Neuronal stem cell (in vitro differentiated cells): ENCODE measurements at regions not wholly inside any gene's neighbourhood (a gene's known extent, or its start where the extent isn't known, plus 50 kb on each side); places are given as distances from the start of the nearest gene placed in this dataset.

Experiments used
- DNase-seq: peaks from one replicate; pipeline ENCODE4 v3.0.0-alpha.2; 2013; ENCODE audit warnings: low spot score
- H2AFZ ChIP-seq: one replicate; pipeline ENCODE4 v1.6.1; 2013; ENCODE audit warnings: mild to moderate bottlenecking, low read length, inconsistent platforms
- H2AK5ac ChIP-seq: 2 replicates; pipeline ENCODE4 v1.6.1; 2013; ENCODE audit warnings: low read depth, mild to moderate bottlenecking, inconsistent platforms, low read length, moderate library complexity, mixed read lengths
- H2BK120ac ChIP-seq: 2 replicates; pipeline ENCODE4 v1.6.1; 2013; ENCODE audit warnings: low read depth, mild to moderate bottlenecking, inconsistent platforms, low read length, moderate library complexity, mixed read lengths
- H2BK12ac ChIP-seq: one replicate; pipeline ENCODE4 v1.6.1; 2013; ENCODE audit warnings: low read length, inconsistent platforms
- H2BK15ac ChIP-seq: 2 replicates; pipeline ENCODE4 v1.6.1; 2013; ENCODE audit warnings: mild to moderate bottlenecking, low read length, inconsistent platforms, mixed read lengths
- H2BK5ac ChIP-seq: one replicate; pipeline ENCODE4 v1.6.1; 2013; ENCODE audit warnings: inconsistent platforms, mild to moderate bottlenecking, low read length, moderate library complexity
- H3K14ac ChIP-seq: one replicate; pipeline ENCODE4 v1.6.1; 2013; ENCODE audit warnings: low read length, inconsistent platforms
- H3K18ac ChIP-seq: 2 replicates; pipeline ENCODE4 v1.6.1; 2013; ENCODE audit warnings: low read length, inconsistent platforms
- H3K23ac ChIP-seq: 2 replicates; pipeline ENCODE4 v1.6.1; 2013; ENCODE audit warnings: low read depth, mild to moderate bottlenecking, mixed read lengths, low read length, inconsistent platforms; ENCODE audit not compliant: poor library complexity
- H3K27ac ChIP-seq: replicated peaks from 3 replicates; pipeline ENCODE4 v1.5.1; 2013; ENCODE audit warnings: low read length, inconsistent platforms
- H3K27me3 ChIP-seq, 3 experiments: 2 replicates each; pipeline ENCODE4 v1.6.1; 2013; ENCODE audit warnings: low read length in 3 of 3, mild to moderate bottlenecking in 2 of 3, inconsistent platforms in 1 of 3, low read depth in 1 of 3, mixed read lengths in 1 of 3, moderate library complexity in 1 of 3; ENCODE audit not compliant: control insufficient read depth in 3 of 3, insufficient read depth in 3 of 3
- H3K36me3 ChIP-seq, 2 donors: replicated peaks in 1 of 2; 2 replicates each; pipeline ENCODE4 v1.6.1; 2013; ENCODE audit warnings: low read length in 2 of 2; ENCODE audit not compliant: control insufficient read depth in 2 of 2, insufficient read depth in 2 of 2
- H3K4ac ChIP-seq: 2 replicates; pipeline ENCODE4 v1.6.1; 2013; ENCODE audit warnings: inconsistent platforms, mild to moderate bottlenecking, low read length, moderate library complexity
- H3K4me1 ChIP-seq, 2 donors: 1 replicate in 1 of 2; 2 replicates in 1 of 2; pipeline ENCODE4 v1.6.1; 2013; ENCODE audit warnings: low read length in 2 of 2, low read depth in 1 of 2; ENCODE audit not compliant: control insufficient read depth in 2 of 2, insufficient read depth in 1 of 2
- H3K4me2 ChIP-seq: one replicate; pipeline ENCODE4 v1.6.1; 2013; ENCODE audit warnings: mild to moderate bottlenecking, low read length, inconsistent platforms; ENCODE audit not compliant: insufficient read depth, poor library complexity, severe bottlenecking
- H3K4me3 ChIP-seq, 2 donors: 2 replicates each; pipeline ENCODE4 v1.5.1; 2013; ENCODE audit warnings: low read length in 2 of 2, mild to moderate bottlenecking in 2 of 2, inconsistent platforms in 1 of 2, moderate library complexity in 1 of 2
- H3K79me1 ChIP-seq: one replicate; pipeline ENCODE4 v1.6.1; 2013; ENCODE audit warnings: low read depth, mild to moderate bottlenecking, inconsistent platforms, low read length, moderate library complexity
- H3K9ac ChIP-seq: one replicate; pipeline ENCODE4 v1.6.1; 2013; ENCODE audit warnings: mild to moderate bottlenecking, low read depth, low read length, inconsistent platforms; ENCODE audit not compliant: poor library complexity
- H3K9me3 ChIP-seq, 2 donors: replicated peaks in 1 of 2; 2 replicates each; pipeline versions ENCODE3 to v1.6.1; 2013; ENCODE audit warnings: low read length in 2 of 2, mild to moderate bottlenecking in 2 of 2, inconsistent platforms in 1 of 2, low read depth in 1 of 2, mixed read lengths in 1 of 2, moderate library complexity in 1 of 2; ENCODE audit not compliant: control insufficient read depth in 2 of 2, insufficient read depth in 1 of 2
- H4K8ac ChIP-seq: one replicate; pipeline ENCODE4 v1.6.1; 2013; ENCODE audit warnings: low read depth, mild to moderate bottlenecking, inconsistent platforms, low read length, moderate library complexity
- H4K91ac ChIP-seq: one replicate; pipeline ENCODE4 v1.6.1; 2013; ENCODE audit warnings: low read length, low read depth, mild to moderate bottlenecking, inconsistent platforms; ENCODE audit not compliant: poor library complexity
- WGBS, 2 donors: extraction: QIAGEN DNeasy Blood & Tissue Kit; methylation state at CpG; one replicate each; pipeline ENCODE4 v1.1.7; 2013; ENCODE audit warnings: missing lambda C conversion rate in 2 of 2, mixed read lengths in 1 of 2; ENCODE audit not compliant: insufficient read length in 2 of 2, insufficient replicate concordance in 1 of 2; ENCODE audit errors: extremely low coverage in 2 of 2; 5-methylcytosine and 5-hydroxymethylcytosine counted together

- no peak overlapping the region for H3K4me2 ChIP-seq
- H3K27ac ChIP-seq: no peak overlapping the region
- H2BK12ac ChIP-seq: no peak overlapping the region
- no peak overlapping the region for H3K4me3 ChIP-seq
- H2BK15ac ChIP-seq: no peak overlapping the region
- H3K14ac ChIP-seq: no peak overlapping the region
- no peak overlapping the region for H3K23ac ChIP-seq
- H3K18ac ChIP-seq: no peak overlapping the region
- H3K79me1 ChIP-seq: no peaks in the 10 kb centered on the region
- no peaks in the 10 kb centered on the region for H3K36me3 ChIP-seq
- no peak overlapping the region for H4K91ac ChIP-seq
- H3K27me3 ChIP-seq: no peaks in the 10 kb centered on the region
- H4K8ac ChIP-seq: no peak overlapping the region
- no peak overlapping the region for H3K9ac ChIP-seq
- H2BK120ac ChIP-seq: no peak overlapping the region
- H3K9me3 ChIP-seq: no peaks in the 10 kb centered on the region
- H3K4ac ChIP-seq: no peak overlapping the region
- no peak overlapping the region for H2BK5ac ChIP-seq
- H3K4me1 ChIP-seq: peaks cover 2 to 15% of the 10 kb centered on the region in 2 donors
- H2AFZ ChIP-seq: no peak overlapping the region
- no peak for DNase-seq
- no peak overlapping the region for H2AK5ac ChIP-seq
These were observed 66.8 kb upstream of the ATXN3L start for GRCh38 chrX:13386636-13387035.

- H3K14ac ChIP-seq: no peak overlapping the region
- no peaks in the 10 kb centered on the region for H3K79me1 ChIP-seq
- no peak overlapping the region for H3K4me2 ChIP-seq
- H3K4ac ChIP-seq: no peak overlapping the region
- no peak overlapping the region for H2AK5ac ChIP-seq
- H2BK5ac ChIP-seq: no peak overlapping the region
- H3K4me3 ChIP-seq: no peak overlapping the region
- H3K18ac ChIP-seq: no peak overlapping the region
- no CpG with 5 or more reads among the region's 3 CpGs for WGBS, 2 donors
- H3K9me3 ChIP-seq: no peaks in the 10 kb centered on the region
- H4K91ac ChIP-seq: no peak overlapping the region
- no peak overlapping the region for H2AFZ ChIP-seq
- no peaks in the 10 kb centered on the region for H3K27me3 ChIP-seq
- H2BK12ac ChIP-seq: no peak overlapping the region
- H3K36me3 ChIP-seq: no peaks in the 10 kb centered on the region
- no peak overlapping the region for H2BK120ac ChIP-seq
- no peak overlapping the region for H3K9ac ChIP-seq
- H3K27ac ChIP-seq: no peak overlapping the region
- H2BK15ac ChIP-seq: no peak overlapping the region
- H4K8ac ChIP-seq: no peak overlapping the region
- DNase-seq: no peak
- H3K23ac ChIP-seq: no peak overlapping the region
- peaks cover 2 to 15% of the 10 kb centered on the region in 2 donors for H3K4me1 ChIP-seq
These were observed 66.2 kb upstream of the ATXN3L start for GRCh38 chrX:13386092-13386491.

- Histone ChIP-seq H3K9ac (no peak overlapping the region), H3K4ac (no peak overlapping the region), H3K4me2 (no peak overlapping the region), H2BK12ac (no peak overlapping the region), H3K4me1 (peaks cover 2 to 15% of the 10 kb centered on the region in 2 donors), H3K14ac (no peak overlapping the region), H2BK5ac (no peak overlapping the region), H2BK15ac (no peak overlapping the region), H4K91ac (no peak overlapping the region), H2AFZ (no peak overlapping the region), H2BK120ac (no peak overlapping the region), H3K79me1 (no peaks in the 10 kb centered on the region), H3K4me3 (no peak overlapping the region), H3K27me3 (no peaks in the 10 kb centered on the region), H3K9me3 (no peaks in the 10 kb centered on the region), H3K18ac (no peak overlapping the region), H3K27ac (no peak overlapping the region), H3K23ac (no peak overlapping the region), H2AK5ac (no peak overlapping the region), H4K8ac (no peak overlapping the region), H3K36me3 (no peaks in the 10 kb centered on the region)
- WGBS, 2 donors: no CpG with 5 or more reads among the region's 5 CpGs
- no peak for DNase-seq
These were observed 64.1 kb upstream of the ATXN3L start for GRCh38 chrX:13383907-13384306.

- H3K23ac ChIP-seq: no peak overlapping the region
- no peak overlapping the region for H2BK12ac ChIP-seq
- no peak overlapping the region for H3K18ac ChIP-seq
- H3K4me3 ChIP-seq: no peak overlapping the region
- H3K36me3 ChIP-seq: no peaks in the 10 kb centered on the region
- H2BK120ac ChIP-seq: no peak overlapping the region
- H3K4me2 ChIP-seq: no peak overlapping the region
- H4K8ac ChIP-seq: no peak overlapping the region
- H3K9me3 ChIP-seq: no peaks in the 10 kb centered on the region
- no peaks in the 10 kb centered on the region for H3K79me1 ChIP-seq
- no CpG with 5 or more reads among the region's 2 CpGs for WGBS, 2 donors
- H3K4ac ChIP-seq: no peak overlapping the region
- no peak overlapping the region for H3K14ac ChIP-seq
- H3K4me1 ChIP-seq: peaks cover 2 to 6% of the 10 kb centered on the region in 2 donors
- no peak overlapping the region for H2AK5ac ChIP-seq
- no peak overlapping the region for H3K9ac ChIP-seq
- H4K91ac ChIP-seq: no peak overlapping the region
- H2BK5ac ChIP-seq: no peak overlapping the region
- H3K27me3 ChIP-seq: no peaks in the 10 kb centered on the region
- DNase-seq: no peak
- no peak overlapping the region for H2BK15ac ChIP-seq
- H2AFZ ChIP-seq: no peak overlapping the region
- no peak overlapping the region for H3K27ac ChIP-seq
These were observed 61.7 kb upstream of the ATXN3L start for GRCh38 chrX:13381514-13381913.
